ENCODE measurements at regions not wholly inside any gene's neighbourhood (a gene's known extent, or its start where the extent isn't known, plus 50 kb on each side); places are given as distances from the start of the nearest gene placed in this dataset.
A peak's percentile ranks its signal among the peaks of the same experiment; 100 is the strongest.

GRCh38 chr12:114995891-114996290 is 311.9 kb upstream of the TBX3 start:
- TF ChIP-seq, protein P1, sequence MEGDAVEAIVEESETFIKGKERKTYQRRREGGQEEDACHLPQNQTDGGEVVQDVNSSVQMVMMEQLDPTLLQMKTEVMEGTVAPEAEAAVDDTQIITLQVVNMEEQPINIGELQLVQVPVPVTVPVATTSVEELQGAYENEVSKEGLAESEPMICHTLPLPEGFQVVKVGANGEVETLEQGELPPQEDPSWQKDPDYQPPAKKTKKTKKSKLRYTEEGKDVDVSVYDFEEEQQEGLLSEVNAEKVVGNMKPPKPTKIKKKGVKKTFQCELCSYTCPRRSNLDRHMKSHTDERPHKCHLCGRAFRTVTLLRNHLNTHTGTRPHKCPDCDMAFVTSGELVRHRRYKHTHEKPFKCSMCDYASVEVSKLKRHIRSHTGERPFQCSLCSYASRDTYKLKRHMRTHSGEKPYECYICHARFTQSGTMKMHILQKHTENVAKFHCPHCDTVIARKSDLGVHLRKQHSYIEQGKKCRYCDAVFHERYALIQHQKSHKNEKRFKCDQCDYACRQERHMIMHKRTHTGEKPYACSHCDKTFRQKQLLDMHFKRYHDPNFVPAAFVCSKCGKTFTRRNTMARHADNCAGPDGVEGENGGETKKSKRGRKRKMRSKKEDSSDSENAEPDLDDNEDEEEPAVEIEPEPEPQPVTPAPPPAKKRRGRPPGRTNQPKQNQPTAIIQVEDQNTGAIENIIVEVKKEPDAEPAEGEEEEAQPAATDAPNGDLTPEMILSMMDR (IDR thresholded peaks at IDR 0.05; ENCODE audit: low read depth, low read length), result no peak
- DNase-seq (ENCODE audit: low read depth, low spot score), result peak; percentile 78
- H3K4me3 ChIP-seq (ENCODE audit: low read depth, low read length), result no peak overlapping the region
- in situ Hi-C loops (cut with HindIII; ENCODE audit: low sequenced_read_pairs), result no loop called here

GRCh38 chr12:114993165-114993564 is 309.2 kb upstream of the TBX3 start:
- TF ChIP-seq, protein P1 (IDR thresholded peaks at IDR 0.05; ENCODE audit: low read depth, low read length), result no peak
- no peak for DNase-seq (ENCODE audit: low read depth, low spot score)
- in situ Hi-C loops (cut with HindIII; ENCODE audit: low sequenced_read_pairs), result no loop called here
- H3K4me3 ChIP-seq (ENCODE audit: low read depth, low read length), result no peak overlapping the region

DNA sequence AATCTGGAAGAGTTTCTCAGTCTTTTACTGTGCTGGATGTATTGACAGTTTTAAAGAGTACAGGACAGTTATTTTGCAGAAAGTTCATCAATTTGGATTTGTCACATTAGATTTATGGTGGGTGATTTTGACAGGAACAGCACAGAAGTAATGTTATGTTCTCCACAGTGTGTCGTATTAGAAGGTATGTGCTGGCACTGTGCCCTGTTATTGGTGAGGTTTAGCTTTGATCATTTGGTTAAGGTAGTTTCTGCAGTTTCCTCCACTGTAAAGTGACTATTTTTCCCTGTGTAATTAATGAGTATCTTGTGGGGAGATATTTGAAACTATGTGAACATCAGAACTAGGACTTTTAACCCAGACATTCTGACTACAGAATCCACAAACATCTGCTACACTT is 308.5 kb upstream of the TBX3 start:
- in situ Hi-C loops (cut with HindIII; ENCODE audit: low sequenced_read_pairs), result no loop called here
- DNase-seq (ENCODE audit: low read depth, low spot score), result no peak
- no peak overlapping the region for H3K4me3 ChIP-seq (ENCODE audit: low read depth, low read length)
- TF ChIP-seq, protein P1 (IDR thresholded peaks at IDR 0.05; ENCODE audit: low read depth, low read length), result no peak

- TF ChIP-seq, protein P1 (IDR thresholded peaks at IDR 0.05; ENCODE audit: low read depth, low read length), result no peak
- in situ Hi-C loops (cut with HindIII; ENCODE audit: low sequenced_read_pairs), result no loop called here
- H3K4me3 ChIP-seq (ENCODE audit: low read depth, low read length), result no peak overlapping the region
- DNase-seq (ENCODE audit: low read depth, low spot score), result no peak
Measured at GRCh38 chr12:114990381-114990780, 306.4 kb upstream of the TBX3 start.

DNA sequence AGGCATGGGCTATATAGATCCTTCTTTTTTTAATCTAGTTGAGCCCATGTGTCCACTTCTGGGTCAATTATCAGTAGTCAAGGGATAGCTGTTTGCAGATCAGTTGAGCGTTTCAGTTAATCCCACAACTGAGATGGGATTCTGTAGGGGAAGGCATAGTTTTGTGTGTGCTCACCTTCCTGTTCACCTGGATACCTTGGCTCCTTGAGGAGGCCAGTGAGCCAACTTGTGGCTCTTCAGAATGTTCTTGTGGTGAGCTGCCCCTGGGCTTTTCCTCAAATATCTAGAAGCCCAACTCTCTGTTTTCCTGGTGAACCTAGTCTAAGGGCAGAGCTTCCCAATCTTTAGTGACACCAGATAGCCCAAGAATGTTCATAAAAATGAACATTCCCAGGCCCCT is 302.9 kb upstream of the TBX3 start:
- in situ Hi-C loops (cut with HindIII; ENCODE audit: low sequenced_read_pairs), result no loop called here
- DNase-seq (ENCODE audit: low read depth, low spot score), result no peak
- TF ChIP-seq, protein P1 (IDR thresholded peaks at IDR 0.05; ENCODE audit: low read depth, low read length), result no peak
- no peak overlapping the region for H3K4me3 ChIP-seq (ENCODE audit: low read depth, low read length)

DNA sequence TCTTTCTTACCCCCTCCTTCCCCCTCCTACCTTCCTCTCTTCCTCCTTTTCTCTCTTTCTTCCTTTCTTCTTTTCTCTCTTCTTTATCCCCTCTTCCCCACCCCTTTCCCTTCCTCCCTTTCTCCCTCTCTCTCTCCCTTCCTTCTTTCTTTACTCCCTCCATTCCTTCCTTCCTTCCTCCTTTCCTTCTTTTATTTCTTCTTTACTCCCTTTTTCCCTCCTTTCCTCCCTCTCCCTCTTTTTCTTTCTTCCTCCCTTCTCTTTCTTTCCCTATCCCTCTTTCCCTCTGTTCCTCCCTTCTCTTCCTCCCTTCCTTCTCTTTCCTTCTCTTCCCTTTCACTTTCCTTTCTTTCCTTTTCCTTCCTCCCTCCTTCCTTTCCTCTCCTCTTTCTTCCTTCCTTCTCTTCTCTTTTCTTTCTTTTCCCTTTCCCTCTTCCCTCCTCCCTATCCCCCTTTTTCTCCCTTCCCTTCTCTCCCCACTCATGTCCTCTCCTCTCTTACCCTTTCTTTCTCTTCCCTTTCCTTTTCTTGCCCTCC is 302.3 kb upstream of the TBX3 start:
- in situ Hi-C loops (cut with HindIII; ENCODE audit: low sequenced_read_pairs), result no loop called here
- TF ChIP-seq, protein P1 (IDR thresholded peaks at IDR 0.05; ENCODE audit: low read depth, low read length), result no peak
- DNase-seq (ENCODE audit: low read depth, low spot score), result no peak
- no peak overlapping the region for H3K4me3 ChIP-seq (ENCODE audit: low read depth, low read length)

- no peak for DNase-seq (ENCODE audit: low read depth, low spot score)
- TF ChIP-seq, protein P1 (IDR thresholded peaks at IDR 0.05; ENCODE audit: low read depth, low read length), result no peak
- in situ Hi-C loops (cut with HindIII; ENCODE audit: low sequenced_read_pairs), result no loop called here
- no peak overlapping the region for H3K4me3 ChIP-seq (ENCODE audit: low read depth, low read length)
Measured at GRCh38 chr12:114984634-114985061, 300.7 kb upstream of the TBX3 start.

All from astrocyte of the spinal cord (primary cell).